Erythroblast (primary cell): ENCODE measurements at regions not wholly inside any gene's neighbourhood (a gene's known extent, or its start where the extent isn't known, plus 50 kb on each side); places are given as distances from the start of the nearest gene placed in this dataset.
A peak's percentile ranks its signal among the peaks of the same experiment; 100 is the strongest.
"Not testable (repeated sequence)": the region's sequence is repeated elsewhere in the genome, so short reads cannot be mapped to it uniquely, and the experiment has no call there.

ENCODE experiments used
- DNase-seq, 2 experiments: peaks; one replicate each; lab custom pipeline; 2025; lab: John Stamatoyannopoulos, UW
- GATA1 ChIP-seq: IDR thresholded peaks from 2 replicates; pipeline ENCODE4 v1.6.1; 2011; ENCODE audit warnings: low read depth, mild to moderate bottlenecking, control low read depth, low read length, moderate library complexity
- POLR2A ChIP-seq: IDR thresholded peaks from 2 replicates; pipeline ENCODE4 v1.6.1; 2011; ENCODE audit warnings: mild to moderate bottlenecking, low read length

- no peak for TF ChIP-seq POLR2A
- TF ChIP-seq GATA1: no peak
These were observed 137.0 kb downstream of the MREG start for GRCh38 chr2:215876139-215876936.

GRCh38 chr2:215874418-215874817 lies 138.9 kb downstream of the MREG start:
- no peak for DNase-seq
- no peak for TF ChIP-seq GATA1
- TF ChIP-seq POLR2A: no peak

More at GRCh38 chr2:215876139-215876936, 137.0 kb downstream of the MREG start:
- DNase-seq: no peak

GRCh38 chr2:215870986-215871385 lies 142.4 kb downstream of the MREG start:
- peak; percentile 20 to 44 for DNase-seq

GRCh38 chr2:215870088-215870490 lies 143.3 kb downstream of the MREG start:
- no peak for TF ChIP-seq GATA1
- TF ChIP-seq POLR2A: no peak
- DNase-seq: peak; percentile 49 to 79

More at GRCh38 chr2:215870986-215871385, 142.4 kb downstream of the MREG start:
- TF ChIP-seq GATA1: no peak
- no peak for TF ChIP-seq POLR2A

- DNase-seq: no peak
- TF ChIP-seq POLR2A: no peak
- TF ChIP-seq GATA1: no peak
These were observed 144.4 kb downstream of the MREG start for GRCh38 chr2:215868846-215869543.

GRCh38 chr2:215866606-215867005 lies 146.7 kb downstream of the MREG start:
- no peak for DNase-seq
- TF ChIP-seq POLR2A (no peak), GATA1 (no peak)

- no peak for DNase-seq
- no peak for TF ChIP-seq GATA1
- no peak for TF ChIP-seq POLR2A
These were observed 149.7 kb downstream of the MREG start for GRCh38 chr2:215863687-215864086.

GRCh38 chr2:215862351-215862771 lies 151.0 kb downstream of the MREG start:
- no peak for TF ChIP-seq POLR2A
- DNase-seq: peak in 1 of 2 experiments; percentile 35

- TF ChIP-seq POLR2A: no peak
- TF ChIP-seq GATA1: no peak
- peak; percentile 65 to 88 for DNase-seq
These were observed 151.6 kb downstream of the MREG start for GRCh38 chr2:215861607-215862350.

- DNase-seq: no peak
These were observed 157.3 kb downstream of the MREG start for GRCh38 chr2:215856080-215856479.

GRCh38 chr2:215855308-215855707 lies 158.0 kb downstream of the MREG start:
- DNase-seq: not testable (repeated sequence)

More at GRCh38 chr2:215856080-215856479, 157.3 kb downstream of the MREG start:
- TF ChIP-seq POLR2A (no peak), GATA1 (no peak)

GRCh38 chr2:215854008-215854407 lies 159.3 kb downstream of the MREG start:
- TF ChIP-seq POLR2A (no peak), GATA1 (no peak)
- no peak for DNase-seq

- no peak for DNase-seq
- TF ChIP-seq POLR2A: no peak
- no peak for TF ChIP-seq GATA1
These were observed 161.7 kb downstream of the MREG start for GRCh38 chr2:215851696-215852095.

- no peak for TF ChIP-seq GATA1
- no peak for DNase-seq
These were observed 162.3 kb downstream of the MREG start for GRCh38 chr2:215851082-215851481.
